Astrocyte (in vitro differentiated cells and primary cell): ENCODE measurements at regions not wholly inside any gene's neighbourhood (a gene's known extent, or its start where the extent isn't known, plus 50 kb on each side); places are given as distances from the start of the nearest gene placed in this dataset.

Experiments
- DNase-seq: peaks from one replicate; pipeline ENCODE4 v3.0.0-alpha.2; 2010; ENCODE audit warnings: low read depth
- FAIRE-seq: peaks from 2 replicates; lab custom pipeline; 2011; peaks lifted over from hg19 to GRCh38; lab: Jason Lieb, UNC
- H2AFZ ChIP-seq: 2 replicates; pipeline ENCODE4 v1.6.0; 2012; ENCODE audit warnings: low read depth, low read length, inconsistent platforms
- H3K27ac ChIP-seq: 2 replicates; pipeline ENCODE4 v1.5.1; 2011; ENCODE audit warnings: low read depth, low read length, inconsistent platforms
- H3K27me3 ChIP-seq: 2 replicates; pipeline ENCODE4 v1.6.0; 2011; ENCODE audit warnings: low read length, inconsistent platforms; ENCODE audit not compliant: insufficient read depth
- H3K36me3 ChIP-seq: 2 replicates; pipeline ENCODE4 v1.5.1; 2011; ENCODE audit warnings: low read length, inconsistent platforms; ENCODE audit not compliant: insufficient read depth
- H3K4me1 ChIP-seq: 2 replicates; pipeline ENCODE4 v1.5.1; 2011; ENCODE audit warnings: low read length, inconsistent platforms; ENCODE audit not compliant: insufficient read depth
- H3K4me2 ChIP-seq: 2 replicates; pipeline ENCODE4 v1.6.0; 2012; ENCODE audit warnings: low read length, inconsistent platforms
- H3K4me3 ChIP-seq: 2 replicates; pipeline ENCODE4 v1.5.1; 2011; ENCODE audit warnings: low read depth, mild to moderate bottlenecking, low read length, inconsistent platforms; ENCODE audit not compliant: insufficient read depth
- H3K79me2 ChIP-seq: 2 replicates; pipeline ENCODE4 v1.6.0; 2012; ENCODE audit warnings: mild to moderate bottlenecking, low read length, inconsistent platforms; ENCODE audit not compliant: insufficient read depth
- H3K9ac ChIP-seq: 2 replicates; pipeline ENCODE4 v1.6.0; 2012; ENCODE audit warnings: mild to moderate bottlenecking, low read length, inconsistent platforms
- H3K9me3 ChIP-seq: 2 replicates; pipeline ENCODE4 v1.5.1; 2012; ENCODE audit warnings: low read depth, mild to moderate bottlenecking, low read length, inconsistent platforms; ENCODE audit not compliant: insufficient read depth
- H4K20me1 ChIP-seq: 2 replicates; pipeline ENCODE4 v1.6.0; 2012; ENCODE audit warnings: low read length, inconsistent platforms; ENCODE audit not compliant: insufficient read depth
- H3K27ac Mint-ChIP-seq: one replicate; pipeline ENCODE4 v1.8.0; 2021; ENCODE audit warnings: mild to moderate bottlenecking, mixed read lengths; ENCODE audit not compliant: unreplicated experiment
- H3K27me3 Mint-ChIP-seq: one replicate; pipeline ENCODE4 v1.8.0; 2021; ENCODE audit warnings: low read depth, mixed read lengths; ENCODE audit not compliant: unreplicated experiment
- H3K36me3 Mint-ChIP-seq: one replicate; pipeline ENCODE4 v1.8.0; 2021; ENCODE audit warnings: low read depth, mixed read lengths; ENCODE audit not compliant: unreplicated experiment
- H3K4me1 Mint-ChIP-seq: one replicate; pipeline ENCODE4 v1.8.0; 2021; ENCODE audit warnings: low read depth, mixed read lengths; ENCODE audit not compliant: unreplicated experiment
- H3K4me3 Mint-ChIP-seq: one replicate; pipeline ENCODE4 v1.8.0; 2021; ENCODE audit warnings: mild to moderate bottlenecking, moderate library complexity, mixed read lengths; ENCODE audit not compliant: unreplicated experiment
- H3K9me3 Mint-ChIP-seq: one replicate; pipeline ENCODE4 v1.8.0; 2021; ENCODE audit warnings: mild to moderate bottlenecking, mixed read lengths; ENCODE audit not compliant: unreplicated experiment
- EZH2 ChIP-seq: IDR thresholded peaks from 2 replicates; pipeline ENCODE4 v1.6.1; 2012; ENCODE audit warnings: mild to moderate bottlenecking, low read length, inconsistent platforms; ENCODE audit not compliant: insufficient read depth
- TF ChIP-seq, protein P1 (sequence below): IDR thresholded peaks from 2 replicates; pipeline ENCODE4 v1.5.1; 2011; ENCODE audit warnings: low read depth, mild to moderate bottlenecking, inconsistent platforms, low read length, moderate library complexity; ENCODE audit not compliant: insufficient read depth

DNA sequence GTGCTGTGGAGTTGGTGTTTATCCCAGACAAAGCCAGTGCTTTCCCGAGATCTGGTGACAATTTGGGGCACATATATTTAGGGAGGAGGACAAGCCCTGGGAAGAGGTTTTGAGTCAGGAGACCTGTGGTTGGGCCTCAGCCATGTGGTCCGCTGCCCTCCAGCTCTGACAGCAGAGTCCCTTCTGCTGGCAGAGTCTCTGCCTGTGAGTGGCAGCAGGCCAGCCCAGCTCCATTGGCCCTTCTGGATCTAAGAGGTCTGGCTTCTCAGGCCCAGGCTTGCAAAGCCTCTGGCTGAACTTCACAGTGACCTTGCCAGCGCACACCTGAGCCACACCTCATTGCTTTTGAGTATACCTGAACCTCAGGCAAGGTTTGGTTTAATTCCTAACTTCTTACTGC, 115.3 kb downstream of the BCL2L11 start:
- Histone ChIP-seq H2AFZ (no peak overlapping the region), H4K20me1 (peaks cover 6% of the 10 kb centered on the region), H3K27me3 (no peaks in the 10 kb centered on the region), H3K4me2 (no peak overlapping the region), H3K27ac (no peak overlapping the region), H3K79me2 (no peaks in the 10 kb centered on the region), H3K36me3 (peaks cover 14% of the 10 kb centered on the region), H3K9ac (no peak overlapping the region), H3K4me3 (no peak overlapping the region), H3K9me3 (no peaks in the 10 kb centered on the region), H3K4me1 (no peaks in the 10 kb centered on the region)
- no peak for TF ChIP-seq EZH2
- TF ChIP-seq, protein P1, sequence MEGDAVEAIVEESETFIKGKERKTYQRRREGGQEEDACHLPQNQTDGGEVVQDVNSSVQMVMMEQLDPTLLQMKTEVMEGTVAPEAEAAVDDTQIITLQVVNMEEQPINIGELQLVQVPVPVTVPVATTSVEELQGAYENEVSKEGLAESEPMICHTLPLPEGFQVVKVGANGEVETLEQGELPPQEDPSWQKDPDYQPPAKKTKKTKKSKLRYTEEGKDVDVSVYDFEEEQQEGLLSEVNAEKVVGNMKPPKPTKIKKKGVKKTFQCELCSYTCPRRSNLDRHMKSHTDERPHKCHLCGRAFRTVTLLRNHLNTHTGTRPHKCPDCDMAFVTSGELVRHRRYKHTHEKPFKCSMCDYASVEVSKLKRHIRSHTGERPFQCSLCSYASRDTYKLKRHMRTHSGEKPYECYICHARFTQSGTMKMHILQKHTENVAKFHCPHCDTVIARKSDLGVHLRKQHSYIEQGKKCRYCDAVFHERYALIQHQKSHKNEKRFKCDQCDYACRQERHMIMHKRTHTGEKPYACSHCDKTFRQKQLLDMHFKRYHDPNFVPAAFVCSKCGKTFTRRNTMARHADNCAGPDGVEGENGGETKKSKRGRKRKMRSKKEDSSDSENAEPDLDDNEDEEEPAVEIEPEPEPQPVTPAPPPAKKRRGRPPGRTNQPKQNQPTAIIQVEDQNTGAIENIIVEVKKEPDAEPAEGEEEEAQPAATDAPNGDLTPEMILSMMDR, result no peak
- Mint-ChIP-seq H3K27ac (no peak overlapping the region), H3K36me3 (peaks cover 31% of the 10 kb centered on the region), H3K4me3 (no peak overlapping the region), H3K9me3 (peaks cover 2% of the 10 kb centered on the region), H3K4me1 (peaks cover 6% of the 10 kb centered on the region), H3K27me3 (no peaks in the 10 kb centered on the region)
- no peak for FAIRE-seq
- no peak for DNase-seq

DNA sequence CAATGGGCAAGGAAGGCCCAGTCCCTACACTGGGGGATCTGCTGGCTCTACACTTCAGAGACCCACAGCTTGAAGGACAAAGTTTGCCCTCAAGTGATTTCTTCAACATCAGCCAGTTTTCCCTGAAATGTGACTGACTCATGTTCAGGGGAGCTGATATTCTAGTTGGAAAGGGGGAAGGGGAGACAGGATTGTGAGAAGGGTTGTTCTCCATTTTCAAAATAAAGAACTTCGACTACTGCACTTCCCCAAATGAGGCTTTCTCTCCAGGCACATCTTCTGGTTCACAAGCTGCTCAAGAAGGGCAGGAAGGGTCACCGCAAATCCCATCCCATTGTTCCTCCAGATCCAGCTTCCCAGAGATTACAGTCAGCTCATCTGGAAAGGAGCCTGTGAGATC, 117.6 kb downstream of the BCL2L11 start:
- no peaks in the 10 kb centered on the region for H3K27me3 Mint-ChIP-seq
- DNase-seq, result no peak
- Histone ChIP-seq H2AFZ (no peak overlapping the region), H3K79me2 (no peaks in the 10 kb centered on the region), H3K27ac (no peak overlapping the region), H3K4me2 (no peak overlapping the region), H3K9ac (no peak overlapping the region), H3K4me1 (no peaks in the 10 kb centered on the region), H3K4me3 (no peak overlapping the region), H4K20me1 (peaks cover 6% of the 10 kb centered on the region), H3K9me3 (no peaks in the 10 kb centered on the region), H3K36me3 (peaks cover 12% of the 10 kb centered on the region), H3K27me3 (no peaks in the 10 kb centered on the region)
- H3K4me3 Mint-ChIP-seq, result no peak overlapping the region
- no peak for FAIRE-seq
- H3K36me3 Mint-ChIP-seq, result peaks cover 31% of the 10 kb centered on the region
- TF ChIP-seq EZH2, result no peak
- TF ChIP-seq, protein P1, result no peak
- peaks cover 6% of the 10 kb centered on the region for H3K4me1 Mint-ChIP-seq
- no peaks in the 10 kb centered on the region for H3K9me3 Mint-ChIP-seq
- H3K27ac Mint-ChIP-seq, result no peak overlapping the region

DNA sequence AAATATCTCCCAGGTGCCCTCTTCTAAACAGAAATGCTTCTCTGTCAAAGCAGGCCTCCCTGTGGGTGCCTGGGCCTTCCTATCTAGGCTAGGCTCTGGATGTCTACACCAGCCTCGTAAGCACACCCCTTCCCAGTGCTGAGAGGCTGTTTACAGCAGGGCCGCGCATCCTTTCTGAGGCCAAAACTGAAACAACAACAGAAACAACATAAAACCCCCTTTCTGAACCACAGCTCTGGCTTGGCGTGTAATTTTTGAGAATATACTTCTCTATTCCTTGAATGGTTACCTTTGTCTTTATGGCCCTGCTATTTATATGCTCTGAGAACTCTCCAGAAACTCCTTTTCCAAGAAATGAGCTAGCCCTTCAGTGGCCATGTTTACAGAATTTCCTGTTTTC, 118.4 kb downstream of the BCL2L11 start:
- Histone ChIP-seq H3K9me3 (no peaks in the 10 kb centered on the region), H3K4me3 (no peak overlapping the region), H3K36me3 (peaks cover 9% of the 10 kb centered on the region), H3K27ac (no peak overlapping the region), H3K79me2 (no peaks in the 10 kb centered on the region), H4K20me1 (peaks cover 6% of the 10 kb centered on the region), H3K27me3 (no peaks in the 10 kb centered on the region), H3K4me1 (no peaks in the 10 kb centered on the region), H2AFZ (no peak overlapping the region), H3K9ac (no peak overlapping the region), H3K4me2 (no peak overlapping the region)
- FAIRE-seq (no peak), DNase-seq (no peak)
- Mint-ChIP-seq H3K4me1 (peaks cover 6% of the 10 kb centered on the region), H3K4me3 (no peak overlapping the region), H3K27me3 (no peaks in the 10 kb centered on the region), H3K9me3 (no peaks in the 10 kb centered on the region), H3K36me3 (peaks cover 25% of the 10 kb centered on the region), H3K27ac (no peak overlapping the region)
- no peak for TF ChIP-seq EZH2
- TF ChIP-seq, protein P1, result no peak
